ENCODE measurements at regions not wholly inside any gene's neighbourhood (a gene's known extent, or its start where the extent isn't known, plus 50 kb on each side); places are given as distances from the start of the nearest gene placed in this dataset.

- DNase-seq = no peak
These were observed 536.0 kb downstream of the NPHP4 start for GRCh38 chr1:5456090-5456811.

DNA sequence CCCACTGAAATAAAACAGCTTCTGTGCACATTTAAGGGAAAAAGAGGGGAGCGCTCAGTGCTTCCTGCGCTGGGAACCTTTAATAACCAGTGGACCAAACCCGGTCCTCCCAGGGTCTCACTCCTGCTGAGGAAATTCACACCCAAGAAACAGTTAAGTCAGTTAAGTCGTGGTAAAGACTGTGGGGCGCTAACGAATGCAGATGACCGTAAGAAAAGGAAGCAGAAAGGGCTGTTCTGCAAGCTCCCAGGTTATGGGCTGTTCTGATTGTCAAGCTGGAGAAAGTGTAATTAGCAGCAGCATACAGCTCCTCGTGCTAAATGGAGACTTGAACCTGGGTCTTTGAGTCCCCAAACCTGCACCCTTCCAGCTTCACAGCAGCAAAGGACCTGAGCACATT lies 536.6 kb downstream of the NPHP4 start:
- DNase-seq = no peak

DNA sequence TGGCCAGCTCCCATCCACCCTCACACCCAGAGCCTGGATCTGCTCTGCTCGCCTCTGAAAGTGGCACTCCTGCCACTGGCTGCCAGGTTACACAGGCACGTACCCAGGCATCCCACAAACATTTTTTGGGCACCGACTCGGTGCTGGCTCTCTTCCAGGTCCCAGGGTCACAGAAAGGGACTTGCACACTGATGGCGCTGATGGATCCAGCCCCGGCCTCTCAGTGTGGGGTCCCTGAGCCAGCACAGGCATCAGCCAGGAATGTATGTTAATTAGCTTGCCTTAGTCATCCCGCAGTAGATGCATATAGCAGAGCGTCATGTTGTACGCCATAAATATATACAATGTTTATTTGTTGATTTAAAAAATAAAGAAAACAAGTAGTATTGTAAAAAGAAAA lies 537.2 kb downstream of the NPHP4 start:
- no peak for DNase-seq

DNA sequence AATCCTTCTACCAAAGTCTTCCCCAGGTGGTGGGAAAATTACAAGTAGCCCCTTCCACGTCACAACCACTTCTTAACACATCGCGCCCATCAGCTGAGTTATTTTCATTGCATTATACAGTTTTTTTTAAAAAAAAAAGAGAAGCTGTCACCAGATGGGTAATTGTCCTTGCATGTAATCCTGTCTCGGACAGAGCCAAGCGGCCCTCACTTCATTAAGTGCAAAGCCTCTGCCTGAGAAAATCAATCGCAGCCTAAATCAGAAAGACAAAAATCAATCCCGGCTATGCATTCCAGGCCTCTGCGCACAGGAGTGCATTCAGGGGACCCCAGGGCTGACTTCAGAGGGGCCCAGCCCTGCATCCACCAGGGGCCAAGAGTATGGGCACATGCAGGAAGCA lies 538.9 kb downstream of the NPHP4 start:
- no peak for DNase-seq

DNA sequence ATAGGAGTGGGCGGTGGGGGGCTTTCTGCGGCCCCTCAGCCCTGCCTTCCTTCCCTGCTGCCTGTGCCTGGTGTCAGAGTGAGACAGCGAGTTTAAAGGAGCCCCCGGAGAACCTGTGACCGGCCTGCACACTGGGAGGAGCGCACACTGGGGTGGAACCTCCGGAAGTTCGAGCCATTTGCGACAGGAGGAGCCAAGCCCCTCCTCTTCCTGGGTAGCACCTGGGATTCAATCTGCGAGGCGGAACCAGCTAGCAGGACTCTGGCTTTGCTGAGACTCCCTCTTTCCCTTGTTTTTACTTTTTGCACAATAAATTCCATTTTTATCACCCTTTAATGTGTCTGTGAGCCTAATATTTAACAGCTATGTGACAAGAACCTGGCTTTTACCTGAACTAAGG lies 540.6 kb downstream of the NPHP4 start:
- DNase-seq = no peak

- no peak for DNase-seq
These were observed 543.7 kb downstream of the NPHP4 start for GRCh38 chr1:5448486-5448885.

GRCh38 chr1:5447503-5447960 lies 544.7 kb downstream of the NPHP4 start:
- DNase-seq = no peak

- DNase-seq = no peak
These were observed 547.8 kb downstream of the NPHP4 start for GRCh38 chr1:5444396-5444795.

DNA sequence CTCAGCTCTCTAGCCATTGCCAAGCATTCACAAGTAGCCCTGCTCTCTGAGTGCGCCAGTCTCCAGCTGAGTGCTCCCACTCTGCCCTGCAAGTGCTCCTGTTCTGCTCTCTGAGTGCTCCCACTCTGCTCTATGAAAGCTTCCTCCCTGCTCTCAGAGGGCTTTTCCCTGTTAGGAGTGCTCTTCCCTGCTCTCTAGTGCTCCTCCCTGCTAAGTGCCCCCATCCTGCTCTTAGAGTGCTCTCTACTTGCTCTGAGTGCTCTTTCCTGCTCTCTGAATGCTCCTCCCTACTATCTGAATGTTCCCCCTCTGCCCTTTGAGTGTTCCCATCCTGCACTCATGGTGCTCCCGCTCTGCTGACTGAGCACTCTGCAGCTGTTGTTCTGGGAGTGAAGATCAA lies 555.4 kb downstream of the NPHP4 start:
- DNase-seq = no peak

GRCh38 chr1:5435414-5435813 lies 556.8 kb downstream of the NPHP4 start:
- no peak for DNase-seq

DNA sequence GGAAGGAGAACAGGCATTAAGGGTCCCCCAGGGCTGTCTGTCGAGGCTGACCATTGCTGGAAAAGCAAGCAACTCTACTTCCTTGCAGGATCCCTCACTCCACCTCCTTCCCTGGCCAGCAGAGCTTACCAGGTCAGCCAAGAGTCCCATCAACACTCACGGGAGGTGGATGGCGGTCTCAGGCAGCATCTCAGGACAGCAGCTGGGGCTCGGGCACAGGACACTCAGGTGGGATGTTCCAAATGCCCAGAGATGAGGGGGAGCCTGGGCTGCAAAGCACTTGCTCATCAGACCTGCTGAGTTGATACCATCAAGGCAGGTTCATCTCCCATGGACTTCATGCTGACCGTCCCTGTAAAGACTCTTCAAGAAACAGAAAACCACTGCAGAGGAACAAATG lies 559.8 kb downstream of the NPHP4 start:
- DNase-seq = no peak

DNA sequence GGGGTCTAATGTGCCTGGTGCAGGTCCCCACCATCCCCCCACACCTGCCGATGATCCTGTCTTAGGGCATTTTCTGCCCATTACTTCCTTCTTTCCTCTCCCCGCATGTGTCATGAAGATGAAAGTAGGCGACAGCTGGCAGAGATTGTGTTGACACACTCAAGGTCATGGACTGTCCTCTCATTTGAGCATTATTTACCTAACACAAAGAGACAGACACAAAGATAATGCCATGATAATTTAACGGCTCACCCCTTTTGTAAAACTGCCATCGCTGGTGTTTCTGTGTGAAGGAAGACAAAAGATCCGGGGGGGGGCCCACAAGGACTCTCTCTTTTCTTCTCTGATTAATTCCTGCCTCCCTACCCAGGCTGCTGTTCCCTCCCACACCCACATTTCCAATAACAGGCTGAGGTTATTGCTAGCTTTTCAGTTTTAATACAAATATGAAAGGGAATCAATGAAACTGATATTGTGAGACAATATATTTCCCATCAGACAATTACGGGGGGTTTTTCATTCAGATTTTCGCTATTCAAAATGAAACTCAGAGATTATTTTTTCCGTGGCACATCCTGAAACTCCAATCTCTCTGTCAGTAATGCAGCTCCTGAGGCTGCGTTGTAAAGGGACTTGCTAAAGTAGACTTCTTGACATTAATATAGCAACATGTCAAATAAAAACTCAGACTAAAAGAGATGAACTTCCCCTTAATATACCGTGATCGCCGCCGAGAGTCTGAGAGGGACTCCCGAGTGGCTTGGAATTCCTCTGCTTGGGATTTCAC lies 561.1 kb downstream of the NPHP4 start:
- no peak for DNase-seq

DNA sequence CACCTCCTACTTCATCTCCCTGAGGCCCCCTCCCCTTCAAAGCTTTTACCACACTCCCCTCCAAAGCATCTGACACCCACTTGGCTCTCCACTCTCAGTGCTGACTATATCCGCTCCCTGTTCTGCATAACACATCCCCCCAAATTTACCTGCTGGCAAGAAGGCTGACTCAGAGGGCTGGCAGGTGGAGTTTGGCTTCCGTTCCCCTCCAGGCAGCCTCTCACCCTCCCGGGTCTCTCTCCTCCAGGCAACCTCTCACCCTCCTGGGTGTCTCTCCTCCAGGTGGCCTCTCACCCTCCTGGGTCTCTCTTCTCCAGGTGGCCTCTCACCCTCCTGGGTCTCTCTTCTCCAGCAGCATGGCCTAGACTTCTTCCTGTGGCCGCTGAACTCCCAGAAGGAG lies 562.1 kb downstream of the NPHP4 start:
- DNase-seq = no peak

DNA sequence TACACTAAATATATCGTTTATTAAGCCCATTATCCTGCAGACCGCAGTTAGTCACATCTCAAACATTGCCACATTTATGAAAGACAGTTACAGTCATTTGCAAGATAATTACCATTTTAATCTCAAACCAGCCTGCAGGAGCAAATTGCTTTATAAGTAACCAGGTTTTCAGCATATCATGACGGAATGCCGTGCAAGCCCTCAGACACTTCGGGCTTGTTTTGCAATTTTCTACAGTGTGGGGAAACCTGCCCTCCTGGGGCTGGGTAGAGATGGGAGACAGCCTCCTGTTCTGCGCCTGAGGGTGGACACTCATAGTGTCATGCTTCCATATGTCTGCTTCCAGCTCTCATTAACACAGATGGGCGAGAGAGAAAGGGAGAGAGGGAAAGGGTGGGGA lies 563.9 kb downstream of the NPHP4 start:
- no peak for DNase-seq

GRCh38 chr1:5427026-5427613 lies 565.1 kb downstream of the NPHP4 start:
- no peak for DNase-seq

DNA sequence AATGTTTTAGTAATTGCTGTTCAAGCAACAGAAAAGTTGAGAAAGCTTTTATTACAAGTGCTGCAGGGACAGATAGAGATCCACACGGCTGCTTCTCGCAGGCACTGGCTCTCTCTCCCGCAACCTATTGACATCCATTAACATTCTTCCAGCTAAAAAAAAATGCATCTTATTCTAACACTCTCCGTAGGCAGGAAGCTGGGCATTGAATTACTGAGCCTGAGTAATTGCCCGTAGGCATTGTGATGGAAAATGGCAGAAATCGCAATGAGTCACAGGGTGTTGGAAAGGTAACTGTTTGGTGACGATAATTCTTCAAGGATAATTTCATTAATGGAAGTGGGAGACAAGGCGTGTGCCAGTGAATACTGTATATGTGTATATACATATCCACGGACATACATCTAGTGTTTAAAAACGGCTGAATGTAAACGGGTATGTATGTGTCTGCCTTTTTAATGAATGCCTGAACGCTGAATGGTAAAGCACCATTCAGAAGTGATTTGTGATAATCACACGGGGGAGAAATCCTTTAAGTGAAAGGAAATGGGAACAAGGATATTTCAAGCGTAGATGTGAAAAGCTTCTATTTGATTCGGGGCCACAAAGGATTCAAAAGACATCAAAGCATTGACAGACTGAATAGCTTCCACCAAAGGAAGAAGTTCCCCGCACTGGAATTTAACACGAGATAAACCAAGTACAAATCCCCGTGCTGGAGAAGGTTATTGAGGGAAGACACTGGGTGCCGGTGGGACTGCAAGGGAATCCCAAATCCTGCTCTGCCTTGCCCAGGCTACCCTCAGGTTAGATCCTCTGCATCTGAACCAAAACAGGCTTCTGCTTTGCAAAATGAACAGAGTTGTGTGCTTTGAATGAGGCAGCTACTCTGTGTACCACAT lies 567.2 kb downstream of the NPHP4 start:
- no peak for DNase-seq

DNA sequence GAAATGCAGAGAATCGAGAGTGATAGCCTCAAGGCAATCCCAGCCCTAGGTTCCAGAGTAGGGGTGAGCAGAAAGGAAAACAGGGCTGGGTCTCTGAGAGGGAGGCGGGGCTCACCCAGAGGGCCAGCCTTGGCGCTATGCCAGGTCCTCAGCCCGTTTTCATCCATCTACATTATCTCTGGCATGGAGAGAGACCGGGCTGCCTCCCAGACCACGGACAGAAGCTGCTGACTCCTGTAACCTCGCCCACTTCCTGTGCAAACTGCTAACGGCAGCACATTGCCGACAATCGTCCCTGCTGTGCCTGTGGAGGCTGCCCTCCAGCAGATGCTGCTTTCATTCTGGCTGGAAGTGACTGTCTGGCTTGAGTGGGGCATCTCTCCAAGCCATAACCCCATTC lies 569.1 kb downstream of the NPHP4 start:
- DNase-seq = no peak

GRCh38 chr1:5419501-5419900 lies 572.7 kb downstream of the NPHP4 start:
- DNase-seq = no peak

GRCh38 chr1:5416518-5416917 lies 575.7 kb downstream of the NPHP4 start:
- DNase-seq = no peak

GRCh38 chr1:5415606-5416005 lies 576.6 kb downstream of the NPHP4 start:
- DNase-seq = no peak

DNA sequence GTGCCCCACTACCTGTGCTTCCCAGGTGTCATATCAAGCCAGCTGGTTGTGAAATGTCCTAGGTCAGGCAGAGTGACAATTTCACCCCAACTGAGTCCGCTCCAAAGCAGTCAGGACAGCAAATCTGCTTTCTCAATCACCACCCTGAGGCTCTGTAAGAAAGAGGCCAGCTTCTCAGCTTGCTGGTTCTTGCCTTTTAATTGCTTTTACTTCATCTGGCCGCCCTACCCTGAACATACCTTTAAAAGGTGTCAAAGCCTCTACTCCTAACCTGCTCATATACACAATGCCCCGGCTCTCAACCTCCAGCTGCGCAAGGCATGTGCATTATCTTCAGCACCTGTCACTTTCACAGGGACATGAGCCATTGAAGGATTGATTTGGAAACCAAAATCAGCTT lies 581.6 kb downstream of the NPHP4 start:
- no peak for DNase-seq

- DNase-seq = no peak
These were observed 583.8 kb downstream of the NPHP4 start for GRCh38 chr1:5408401-5408800.

DNA sequence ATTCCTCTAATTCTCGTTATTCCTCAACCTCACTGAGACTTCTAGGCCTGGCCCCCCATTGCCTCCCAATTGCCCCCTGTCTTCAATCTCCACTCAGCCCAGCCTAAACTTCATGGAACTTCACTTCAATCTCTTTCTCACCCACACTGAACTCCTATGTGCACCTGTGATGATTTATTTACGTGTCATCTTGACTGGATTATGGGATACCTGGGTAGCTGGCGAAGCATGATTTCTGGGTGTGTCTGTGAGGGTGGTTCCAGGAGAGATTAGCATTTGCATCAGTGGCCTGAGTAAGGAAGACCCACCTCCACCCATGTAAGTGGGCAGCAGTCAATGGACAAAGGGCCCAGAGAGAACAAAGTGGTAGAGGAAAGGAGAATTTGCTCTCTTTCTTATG lies 587.0 kb downstream of the NPHP4 start:
- DNase-seq = no peak
